ENCODE measurements at regions not wholly inside any gene's neighbourhood (a gene's known extent, or its start where the extent isn't known, plus 50 kb on each side); places are given as distances from the start of the nearest gene placed in this dataset.

DNA sequence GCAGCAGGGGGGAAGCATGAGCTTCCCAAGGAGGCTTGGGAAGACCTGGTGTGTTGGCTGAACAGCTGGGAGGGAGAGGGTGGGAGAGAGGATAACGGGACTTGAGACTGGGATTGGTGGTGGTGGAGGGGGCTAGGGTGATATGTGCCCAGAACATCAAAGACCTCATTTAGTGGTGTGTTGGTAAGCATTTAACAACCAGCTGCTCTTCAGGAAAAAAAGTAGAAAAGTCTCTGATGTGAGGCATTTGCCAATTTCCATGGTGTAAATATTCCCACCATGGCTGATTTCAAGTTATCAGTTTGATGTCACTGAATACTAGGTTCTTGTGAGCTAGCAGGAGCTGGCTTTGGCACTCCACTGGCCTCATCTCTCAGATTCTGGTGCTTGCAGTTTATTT is 170.8 kb downstream of the MACROH2A1 start:
- no peaks in the 10 kb centered on the region for H3K36me3 ChIP-seq
- DNase-seq = no peak
- H3K27ac ChIP-seq = no peak overlapping the region
- intact Hi-C loops (cut with DNase I; ENCODE audit: low total_unique reads) (no loop called here), in situ Hi-C loops (cut with MboI; ENCODE audit: low pct_ligation_motif_present in 1 of 4, low pct_unique_long_range_greater_than_20kb in 1 of 4, low sequenced_read_pairs in 3 of 4) (no loop called here)
- 96% methylated on average over 1 of the region's 1 CpG; no CpG with 5 or more reads in 1 of the 2 donors for WGBS, 2 donors (ENCODE audit: low coverage in 1 of 2)
- peaks cover 9 to 15% (median 12%) of the 10 kb centered on the region in 4 donors for H3K4me1 ChIP-seq
- no peaks in the 10 kb centered on the region for H3K9me3 ChIP-seq
- TF ChIP-seq POLR2AphosphoS5 (IDR thresholded peaks at IDR 0.05) (no peak), POLR2A (IDR thresholded peaks at IDR 0.05) (no peak), EP300 (IDR thresholded peaks at IDR 0.05; ENCODE audit: low read depth) (no peak)
- TF ChIP-seq, protein P1, sequence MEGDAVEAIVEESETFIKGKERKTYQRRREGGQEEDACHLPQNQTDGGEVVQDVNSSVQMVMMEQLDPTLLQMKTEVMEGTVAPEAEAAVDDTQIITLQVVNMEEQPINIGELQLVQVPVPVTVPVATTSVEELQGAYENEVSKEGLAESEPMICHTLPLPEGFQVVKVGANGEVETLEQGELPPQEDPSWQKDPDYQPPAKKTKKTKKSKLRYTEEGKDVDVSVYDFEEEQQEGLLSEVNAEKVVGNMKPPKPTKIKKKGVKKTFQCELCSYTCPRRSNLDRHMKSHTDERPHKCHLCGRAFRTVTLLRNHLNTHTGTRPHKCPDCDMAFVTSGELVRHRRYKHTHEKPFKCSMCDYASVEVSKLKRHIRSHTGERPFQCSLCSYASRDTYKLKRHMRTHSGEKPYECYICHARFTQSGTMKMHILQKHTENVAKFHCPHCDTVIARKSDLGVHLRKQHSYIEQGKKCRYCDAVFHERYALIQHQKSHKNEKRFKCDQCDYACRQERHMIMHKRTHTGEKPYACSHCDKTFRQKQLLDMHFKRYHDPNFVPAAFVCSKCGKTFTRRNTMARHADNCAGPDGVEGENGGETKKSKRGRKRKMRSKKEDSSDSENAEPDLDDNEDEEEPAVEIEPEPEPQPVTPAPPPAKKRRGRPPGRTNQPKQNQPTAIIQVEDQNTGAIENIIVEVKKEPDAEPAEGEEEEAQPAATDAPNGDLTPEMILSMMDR (IDR thresholded peaks at IDR 0.05) = no peak
- no peaks in the 10 kb centered on the region for H3K27me3 ChIP-seq
- no peak overlapping the region for H3K4me3 ChIP-seq

- Histone ChIP-seq H3K9me3 (no peaks in the 10 kb centered on the region), H3K4me1 (peaks cover 9 to 15% (median 12%) of the 10 kb centered on the region in 4 donors), H3K36me3 (no peaks in the 10 kb centered on the region), H3K27me3 (no peaks in the 10 kb centered on the region), H3K27ac (no peak overlapping the region), H3K4me3 (no peak overlapping the region)
- WGBS, 2 donors (ENCODE audit: low coverage in 1 of 2) = 74% methylated on average over 6 of the region's 6 CpGs; no CpG with 5 or more reads in 1 of the 2 donors
- no peak for TF ChIP-seq EP300 (IDR thresholded peaks at IDR 0.05; ENCODE audit: low read depth)
- TF ChIP-seq, protein P1 (IDR thresholded peaks at IDR 0.05) = no peak
- TF ChIP-seq POLR2A (IDR thresholded peaks at IDR 0.05) = no peak
- intact Hi-C loops (cut with DNase I; ENCODE audit: low total_unique reads) (no loop called here), in situ Hi-C loops (cut with MboI; ENCODE audit: low pct_ligation_motif_present in 1 of 4, low pct_unique_long_range_greater_than_20kb in 1 of 4, low sequenced_read_pairs in 3 of 4) (no loop called here)
- no peak for DNase-seq
Observed at GRCh38 chr5:135227064-135228022, 171.7 kb downstream of the MACROH2A1 start.

DNA sequence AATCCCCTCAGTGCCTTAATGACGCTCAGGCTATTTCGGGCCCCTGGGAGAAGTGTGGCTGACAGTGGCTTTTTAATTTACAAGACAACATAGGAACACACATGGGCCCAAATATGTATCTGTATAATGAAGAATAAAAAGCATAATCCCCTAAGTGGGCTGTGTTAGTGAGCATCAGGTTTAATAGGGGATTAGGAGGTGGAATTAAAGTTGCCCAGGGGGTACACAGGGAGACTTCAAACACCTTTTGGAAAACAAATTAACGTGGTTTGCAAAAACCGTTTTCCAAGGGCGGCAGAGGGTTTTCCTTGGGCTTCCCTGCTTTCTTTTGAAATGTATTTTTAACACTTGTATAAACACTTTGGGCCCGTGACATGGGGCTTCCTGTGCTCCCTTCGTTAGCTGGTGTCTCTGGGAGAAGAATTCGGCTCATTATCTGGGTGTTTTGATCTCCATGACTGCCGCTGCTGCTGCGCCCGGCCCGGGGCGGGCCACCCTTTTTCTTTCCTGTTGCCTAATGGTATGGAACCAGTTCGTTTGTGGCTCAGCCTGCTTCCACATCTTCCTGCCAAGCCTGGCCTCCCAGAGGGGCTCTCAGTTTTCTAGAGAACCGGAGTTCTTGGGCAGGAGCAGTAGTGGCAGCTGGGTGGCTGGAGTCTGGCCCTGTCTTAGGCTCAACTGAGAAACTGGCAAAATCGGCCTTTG is 173.0 kb downstream of the MACROH2A1 start:
- DNase-seq = no peak
- Histone ChIP-seq H3K27ac (no peak overlapping the region), H3K36me3 (no peaks in the 10 kb centered on the region), H3K27me3 (no peaks in the 10 kb centered on the region), H3K4me3 (no peak overlapping the region), H3K9me3 (no peaks in the 10 kb centered on the region), H3K4me1 (peaks cover 9 to 15% (median 12%) of the 10 kb centered on the region in 4 donors)
- in situ Hi-C loops (cut with MboI; ENCODE audit: low pct_ligation_motif_present in 1 of 4, low pct_unique_long_range_greater_than_20kb in 1 of 4, low sequenced_read_pairs in 3 of 4) (no loop called here), intact Hi-C loops (cut with DNase I; ENCODE audit: low total_unique reads) (no loop called here)
- TF ChIP-seq POLR2AphosphoS5 (IDR thresholded peaks at IDR 0.05) = no peak
- no peak for TF ChIP-seq POLR2A (IDR thresholded peaks at IDR 0.05)
- TF ChIP-seq, protein P1 (IDR thresholded peaks at IDR 0.05) = no peak
- no peak for TF ChIP-seq EP300 (IDR thresholded peaks at IDR 0.05; ENCODE audit: low read depth)
- WGBS, 2 donors (ENCODE audit: low coverage in 1 of 2) = 65 to 74% methylated on average over 8 to 16 of the region's 16 CpGs

GRCh38 chr5:135223891-135224625 is 175.0 kb downstream of the MACROH2A1 start:
- H3K4me3 ChIP-seq = no peak overlapping the region
- DNase-seq = peak; percentile 1
- no peaks in the 10 kb centered on the region for H3K4me1 ChIP-seq
- in situ Hi-C loops (cut with MboI; ENCODE audit: low pct_ligation_motif_present in 1 of 4, low pct_unique_long_range_greater_than_20kb in 1 of 4, low sequenced_read_pairs in 3 of 4) = no loop called here
- TF ChIP-seq EP300 (IDR thresholded peaks at IDR 0.05; ENCODE audit: low read depth) (no peak), POLR2AphosphoS5 (IDR thresholded peaks at IDR 0.05) (no peak), POLR2A (IDR thresholded peaks at IDR 0.05) (no peak)
- TF ChIP-seq, protein P1 (IDR thresholded peaks at IDR 0.05) = no peak
- no peak overlapping the region for H3K27ac ChIP-seq
- intact Hi-C loops (cut with DNase I; ENCODE audit: low total_unique reads) = no loop called here
- no peaks in the 10 kb centered on the region for H3K27me3 ChIP-seq
- H3K36me3 ChIP-seq = no peaks in the 10 kb centered on the region
- WGBS, 2 donors (ENCODE audit: low coverage in 1 of 2) = 69 to 90% methylated on average over 2 to 5 of the region's 5 CpGs
- H3K9me3 ChIP-seq = no peaks in the 10 kb centered on the region
